ENCODE measurements at regions not wholly inside any gene's neighbourhood (a gene's known extent, or its start where the extent isn't known, plus 50 kb on each side); places are given as distances from the start of the nearest gene placed in this dataset.

- no peak for TF ChIP-seq CTCF (IDR thresholded peaks at IDR 0.05)
Observed at GRCh38 chr6:102717737-102718456, 1324.4 kb downstream of the GRIK2 start.

- TF ChIP-seq CTCF (IDR thresholded peaks at IDR 0.05) = no peak
Observed at GRCh38 chr6:102717252-102717651, 1323.7 kb downstream of the GRIK2 start.

- no peak for TF ChIP-seq CTCF (IDR thresholded peaks at IDR 0.05)
Observed at GRCh38 chr6:102701019-102701418, 1307.5 kb downstream of the GRIK2 start.

GRCh38 chr6:102686461-102686860, 1293.0 kb downstream of the GRIK2 start:
- no peak for TF ChIP-seq CTCF (IDR thresholded peaks at IDR 0.05)

- TF ChIP-seq CTCF (IDR thresholded peaks at IDR 0.05) = no peak
Observed at GRCh38 chr6:102680413-102680812, 1286.9 kb downstream of the GRIK2 start.

- no peak for TF ChIP-seq CTCF (IDR thresholded peaks at IDR 0.05)
Observed at GRCh38 chr6:102679865-102680264, 1286.4 kb downstream of the GRIK2 start.

GRCh38 chr6:102677225-102677624, 1283.7 kb downstream of the GRIK2 start:
- TF ChIP-seq CTCF (IDR thresholded peaks at IDR 0.05) = no peak

GRCh38 chr6:102670735-102671134, 1277.2 kb downstream of the GRIK2 start:
- no peak for TF ChIP-seq CTCF (IDR thresholded peaks at IDR 0.05)
